ENCODE measurements at regions not wholly inside any gene's neighbourhood (a gene's known extent, or its start where the extent isn't known, plus 50 kb on each side); places are given as distances from the start of the nearest gene placed in this dataset.

DNA sequence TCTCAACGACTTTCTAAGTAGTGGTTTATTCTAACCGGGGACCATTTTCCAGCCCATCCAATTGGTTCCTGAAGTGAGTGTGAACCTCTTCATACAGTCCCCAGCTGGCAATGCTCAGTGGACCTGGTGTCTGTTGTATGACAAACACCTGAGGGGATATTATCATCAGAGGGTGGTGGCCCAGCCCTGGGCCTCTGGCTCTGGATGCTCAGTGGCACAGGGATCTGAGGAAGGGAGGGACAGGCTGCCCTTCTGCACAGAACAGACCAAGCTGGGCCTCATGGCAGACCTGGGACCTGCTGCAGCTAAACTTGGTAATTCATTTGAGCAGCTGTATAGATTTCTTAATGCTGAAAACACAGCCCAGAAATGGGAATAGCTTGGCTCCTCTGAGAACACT, 72.6 kb downstream of the IRX5 start:
- H3K4me3 ChIP-seq (ENCODE audit: low read depth, low read length): no peak overlapping the region
- no peak for DNase-seq (ENCODE audit: low read depth)
- TF ChIP-seq, protein P1, sequence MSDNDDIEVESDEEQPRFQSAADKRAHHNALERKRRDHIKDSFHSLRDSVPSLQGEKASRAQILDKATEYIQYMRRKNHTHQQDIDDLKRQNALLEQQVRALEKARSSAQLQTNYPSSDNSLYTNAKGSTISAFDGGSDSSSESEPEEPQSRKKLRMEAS (IDR thresholded peaks at IDR 0.05; ENCODE audit: low read depth, low read length): no peak
- TF ChIP-seq CTCF (IDR thresholded peaks at IDR 0.05; ENCODE audit: low read depth, low read length) (no peak), POLR2A (IDR thresholded peaks at IDR 0.05; ENCODE audit: extremely low read depth, insufficient read length) (no peak), MYC (IDR thresholded peaks at IDR 0.05; ENCODE audit: low read depth, low read length) (no peak)

DNA sequence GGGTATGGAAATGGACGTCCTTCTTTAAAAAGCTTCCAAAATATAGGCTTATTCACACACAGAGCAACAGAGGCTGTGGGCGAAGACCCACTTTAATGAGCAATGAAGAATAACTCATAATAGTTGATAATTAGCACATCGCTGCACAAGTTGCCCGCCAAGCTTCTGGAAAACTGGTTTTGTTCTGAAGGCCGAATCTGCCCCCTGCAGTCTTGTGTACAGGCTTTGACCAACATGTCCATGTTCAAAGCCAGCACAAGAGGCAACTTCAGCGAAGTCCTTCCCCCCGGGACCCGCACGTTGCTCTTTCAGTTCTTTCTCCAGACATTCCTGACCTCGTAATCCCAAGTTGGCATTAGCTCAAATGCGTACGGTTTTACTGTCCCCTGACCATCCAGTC, 73.3 kb downstream of the IRX5 start:
- TF ChIP-seq, protein P1 (IDR thresholded peaks at IDR 0.05; ENCODE audit: low read depth, low read length): no peak
- TF ChIP-seq CTCF (IDR thresholded peaks at IDR 0.05; ENCODE audit: low read depth, low read length): no peak
- no peak for TF ChIP-seq MYC (IDR thresholded peaks at IDR 0.05; ENCODE audit: low read depth, low read length)
- no peak for TF ChIP-seq POLR2A (IDR thresholded peaks at IDR 0.05; ENCODE audit: extremely low read depth, insufficient read length)
- peak; percentile 12 for DNase-seq (ENCODE audit: low read depth)
- H3K4me3 ChIP-seq (ENCODE audit: low read depth, low read length): no peak overlapping the region

DNA sequence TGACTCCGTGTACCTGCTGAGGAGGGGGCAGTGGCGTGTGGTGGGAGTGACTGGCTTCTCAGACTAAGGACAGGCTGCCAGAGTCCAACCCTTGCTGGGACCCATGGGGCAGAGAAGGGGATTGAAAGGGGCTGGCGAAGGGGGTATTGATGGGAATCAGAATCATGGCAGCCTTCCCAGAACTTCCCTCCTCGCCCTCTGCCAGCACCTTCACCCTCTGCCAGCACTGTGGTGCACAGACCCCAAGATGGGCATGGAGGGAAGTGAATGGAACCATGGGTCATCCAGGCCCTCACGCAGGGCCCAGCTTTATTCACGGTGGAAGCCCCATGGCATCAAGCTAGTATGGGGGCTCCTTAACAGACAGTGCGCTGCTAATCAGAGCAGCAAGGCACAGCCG, 76.8 kb downstream of the IRX5 start:
- no peak for DNase-seq (ENCODE audit: low read depth)
- H3K4me3 ChIP-seq (ENCODE audit: low read depth, low read length): no peak overlapping the region
- TF ChIP-seq, protein P1 (IDR thresholded peaks at IDR 0.05; ENCODE audit: low read depth, low read length): no peak
- TF ChIP-seq POLR2A (IDR thresholded peaks at IDR 0.05; ENCODE audit: extremely low read depth, insufficient read length) (no peak), MYC (IDR thresholded peaks at IDR 0.05; ENCODE audit: low read depth, low read length) (no peak), CTCF (IDR thresholded peaks at IDR 0.05; ENCODE audit: low read depth, low read length) (no peak)

GRCh38 chr16:55008836-55009510, 78.3 kb downstream of the IRX5 start:
- DNase-seq (ENCODE audit: low read depth): no peak
- no peak overlapping the region for H3K4me3 ChIP-seq (ENCODE audit: low read depth, low read length)
- TF ChIP-seq POLR2A (IDR thresholded peaks at IDR 0.05; ENCODE audit: extremely low read depth, insufficient read length): no peak
- TF ChIP-seq, protein P1 (IDR thresholded peaks at IDR 0.05; ENCODE audit: low read depth, low read length): no peak
- TF ChIP-seq MYC (IDR thresholded peaks at IDR 0.05; ENCODE audit: low read depth, low read length): no peak
- TF ChIP-seq CTCF (IDR thresholded peaks at IDR 0.05; ENCODE audit: low read depth, low read length): no peak

DNA sequence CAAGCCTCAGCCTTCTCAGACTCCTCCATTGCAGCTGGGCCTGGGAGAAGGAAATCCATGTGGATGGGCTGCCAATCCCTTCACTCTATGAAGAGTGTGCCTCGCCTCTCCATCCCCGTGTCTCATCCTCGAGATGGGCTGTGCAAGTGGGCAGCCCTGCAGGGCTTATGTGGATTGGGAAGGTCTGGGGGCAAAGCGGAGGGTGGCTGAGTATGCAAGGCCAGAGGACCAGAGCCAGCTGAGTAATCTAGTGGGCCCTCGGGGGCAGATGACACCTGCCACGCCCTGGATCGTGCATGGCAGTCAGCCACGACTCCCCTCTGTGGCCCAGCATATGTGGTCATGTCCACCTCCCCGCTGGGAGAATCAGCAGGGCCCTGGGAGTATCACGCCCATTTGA, 78.9 kb downstream of the IRX5 start:
- no peak for DNase-seq (ENCODE audit: low read depth)
- no peak overlapping the region for H3K4me3 ChIP-seq (ENCODE audit: low read depth, low read length)
- TF ChIP-seq CTCF (IDR thresholded peaks at IDR 0.05; ENCODE audit: low read depth, low read length) (no peak), POLR2A (IDR thresholded peaks at IDR 0.05; ENCODE audit: extremely low read depth, insufficient read length) (no peak), MYC (IDR thresholded peaks at IDR 0.05; ENCODE audit: low read depth, low read length) (no peak)
- TF ChIP-seq, protein P1 (IDR thresholded peaks at IDR 0.05; ENCODE audit: low read depth, low read length): no peak

All from NB4 (cell line).